CD4-positive, alpha-beta T cell treated with Interleukin-6 for 4 hours (primary cell): ENCODE measurements at regions not wholly inside any gene's neighbourhood (a gene's known extent, or its start where the extent isn't known, plus 50 kb on each side); places are given as distances from the start of the nearest gene placed in this dataset.
"Not testable (repeated sequence)": the region's sequence is repeated elsewhere in the genome, so short reads cannot be mapped to it uniquely, and the experiment has no call there.

Experiments
- DNase-seq: peaks from one replicate; pipeline ENCODE4 v3.0.0-alpha.2; 2020; ENCODE audit warnings: mixed read lengths

- DNase-seq: not testable (repeated sequence)
These were observed 60.2 kb upstream of the SULF2 start for GRCh38 chr20:47845382-47845977.

DNA sequence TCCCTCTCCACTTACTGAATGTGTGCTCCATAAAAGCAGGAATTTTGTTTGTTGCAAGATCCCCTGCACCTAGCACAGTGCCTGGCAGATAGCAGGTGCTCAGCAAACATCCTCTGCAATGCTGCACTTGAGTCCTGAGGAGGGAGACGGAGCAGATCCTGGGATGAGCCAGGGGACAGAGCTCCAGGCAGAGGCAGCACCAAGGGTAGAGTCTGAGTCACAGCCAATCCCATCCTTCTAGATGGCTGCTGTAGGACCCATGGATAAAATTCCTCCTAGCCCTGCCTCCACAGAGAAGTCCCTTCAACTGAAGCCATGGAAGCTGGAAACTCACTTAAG lies 59.3 kb upstream of the SULF2 start:
- DNase-seq: not testable (repeated sequence)

- no peak for DNase-seq
These were observed 58.7 kb upstream of the SULF2 start for GRCh38 chr20:47843886-47844567.

GRCh38 chr20:47842950-47843349 lies 57.7 kb upstream of the SULF2 start:
- not testable (repeated sequence) for DNase-seq

DNA sequence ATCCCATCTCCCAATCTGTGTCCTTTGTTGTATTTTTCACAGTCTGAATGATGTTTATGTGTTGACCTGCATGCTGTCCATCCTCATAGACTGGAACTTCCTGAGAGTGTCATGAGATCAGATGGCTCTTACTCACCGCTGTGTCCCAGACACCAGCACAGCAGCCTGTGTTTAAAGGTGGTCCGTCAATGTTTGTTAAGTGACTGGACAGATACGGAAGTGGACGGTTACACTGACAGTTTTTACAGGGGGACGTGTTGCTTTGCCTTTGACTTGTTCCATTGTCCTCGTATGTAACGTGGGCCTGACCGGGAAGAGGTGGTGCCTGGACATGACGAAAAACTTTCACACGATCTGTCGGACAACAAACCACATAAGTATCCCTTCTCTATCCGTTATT lies 56.7 kb upstream of the SULF2 start:
- DNase-seq: not testable (repeated sequence)

DNA sequence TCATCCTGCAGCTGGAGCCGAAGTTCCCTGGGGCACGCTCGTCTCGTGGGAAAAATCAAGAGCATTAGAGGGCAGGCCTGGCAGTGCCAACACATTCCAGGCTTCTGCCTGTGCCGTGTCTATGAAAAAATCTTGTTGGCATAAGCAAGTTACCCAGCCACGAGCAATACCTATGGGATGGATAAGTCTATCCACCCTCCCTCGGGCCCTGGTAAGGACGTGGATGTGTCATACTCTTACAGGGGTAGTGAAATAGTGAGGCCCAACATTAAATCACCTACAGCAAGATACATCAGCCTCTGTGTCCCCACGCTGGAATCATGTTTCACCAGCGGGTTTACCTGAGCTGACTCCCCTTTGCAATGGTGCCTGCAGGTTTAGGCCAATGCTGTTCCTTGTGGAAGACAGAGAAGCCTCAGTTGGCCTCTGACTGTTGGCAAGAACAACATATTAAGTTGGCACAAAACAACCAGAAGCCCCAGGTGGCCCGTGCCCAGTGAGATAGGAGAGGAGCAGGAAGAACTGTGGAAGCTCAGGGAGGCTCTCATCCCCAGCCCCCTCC lies 51.1 kb upstream of the SULF2 start:
- DNase-seq: not testable (repeated sequence)
